ENCODE measurements at regions not wholly inside any gene's neighbourhood (a gene's known extent, or its start where the extent isn't known, plus 50 kb on each side); places are given as distances from the start of the nearest gene placed in this dataset.

- H3K9me3 ChIP-seq (ENCODE audit: low read depth, low read length), result no peaks in the 10 kb centered on the region
- no peak for DNase-seq (ENCODE audit: low read depth, low spot score)
- no peak overlapping the region for H3K27ac ChIP-seq
- no peak overlapping the region for H3K9ac ChIP-seq (ENCODE audit: insufficient read length)
- H3K36me3 ChIP-seq (ENCODE audit: insufficient read depth, low read length), result no peaks in the 10 kb centered on the region
- no peak overlapping the region for H3K4me3 ChIP-seq
- TF ChIP-seq FOXP2 (optimal IDR thresholded peaks at IDR 0.05; ENCODE audit: control extremely low read depth, extremely low read length, insufficient read depth) (no peak), POLR2AphosphoS5 (IDR thresholded peaks at IDR 0.05; ENCODE audit: borderline replicate concordance, low read depth, low read length) (no peak), EZH2 (IDR thresholded peaks at IDR 0.05) (no peak)
Observed at GRCh38 chr6:22435151-22435550, 134.2 kb upstream of the HDGFL1 start.

- Histone ChIP-seq H3K9ac (ENCODE audit: insufficient read length) (no peak overlapping the region), H3K36me3 (ENCODE audit: insufficient read depth, low read length) (no peaks in the 10 kb centered on the region), H3K9me3 (ENCODE audit: low read depth, low read length) (no peaks in the 10 kb centered on the region), H3K27ac (no peak overlapping the region), H3K4me3 (no peak overlapping the region)
- TF ChIP-seq FOXP2 (optimal IDR thresholded peaks at IDR 0.05; ENCODE audit: control extremely low read depth, extremely low read length, insufficient read depth) (no peak), POLR2AphosphoS5 (IDR thresholded peaks at IDR 0.05; ENCODE audit: borderline replicate concordance, low read depth, low read length) (no peak), EZH2 (IDR thresholded peaks at IDR 0.05) (no peak)
- DNase-seq (ENCODE audit: low read depth, low spot score), result no peak
Observed at GRCh38 chr6:22436134-22436533, 133.2 kb upstream of the HDGFL1 start.

DNA sequence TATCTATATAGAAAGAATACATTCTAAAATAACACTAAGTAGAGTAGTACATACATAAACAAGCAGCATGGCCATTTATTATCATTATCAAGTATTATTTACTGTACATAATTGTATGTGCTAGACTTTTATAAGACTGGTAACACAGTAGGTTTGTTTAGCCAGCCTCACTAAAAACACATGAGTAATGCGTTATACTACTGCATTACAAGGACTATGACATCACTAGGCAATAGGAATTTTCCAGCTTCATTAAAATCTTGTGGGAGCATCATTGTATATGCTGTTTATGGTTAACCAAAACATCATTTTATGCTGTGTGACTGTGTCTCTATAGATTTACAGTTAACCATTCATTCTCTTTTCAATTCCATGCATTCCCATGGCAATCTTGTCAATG is 131.7 kb upstream of the HDGFL1 start:
- Histone ChIP-seq H3K9ac (ENCODE audit: insufficient read length) (no peak overlapping the region), H3K36me3 (ENCODE audit: insufficient read depth, low read length) (no peaks in the 10 kb centered on the region), H3K9me3 (ENCODE audit: low read depth, low read length) (no peaks in the 10 kb centered on the region), H3K27ac (no peak overlapping the region), H3K4me3 (no peak overlapping the region)
- no peak for DNase-seq (ENCODE audit: low read depth, low spot score)
- TF ChIP-seq FOXP2 (optimal IDR thresholded peaks at IDR 0.05; ENCODE audit: control extremely low read depth, extremely low read length, insufficient read depth) (no peak), EZH2 (IDR thresholded peaks at IDR 0.05) (no peak), POLR2AphosphoS5 (IDR thresholded peaks at IDR 0.05; ENCODE audit: borderline replicate concordance, low read depth, low read length) (no peak)

- Histone ChIP-seq H3K36me3 (ENCODE audit: insufficient read depth, low read length) (no peaks in the 10 kb centered on the region), H3K27ac (no peak overlapping the region), H3K4me3 (no peak overlapping the region), H3K9ac (ENCODE audit: insufficient read length) (no peak overlapping the region), H3K9me3 (ENCODE audit: low read depth, low read length) (no peaks in the 10 kb centered on the region)
- DNase-seq (ENCODE audit: low read depth, low spot score), result no peak
- TF ChIP-seq EZH2 (IDR thresholded peaks at IDR 0.05) (no peak), POLR2AphosphoS5 (IDR thresholded peaks at IDR 0.05; ENCODE audit: borderline replicate concordance, low read depth, low read length) (no peak), FOXP2 (optimal IDR thresholded peaks at IDR 0.05; ENCODE audit: control extremely low read depth, extremely low read length, insufficient read depth) (no peak)
Observed at GRCh38 chr6:22442826-22443225, 126.5 kb upstream of the HDGFL1 start.

DNA sequence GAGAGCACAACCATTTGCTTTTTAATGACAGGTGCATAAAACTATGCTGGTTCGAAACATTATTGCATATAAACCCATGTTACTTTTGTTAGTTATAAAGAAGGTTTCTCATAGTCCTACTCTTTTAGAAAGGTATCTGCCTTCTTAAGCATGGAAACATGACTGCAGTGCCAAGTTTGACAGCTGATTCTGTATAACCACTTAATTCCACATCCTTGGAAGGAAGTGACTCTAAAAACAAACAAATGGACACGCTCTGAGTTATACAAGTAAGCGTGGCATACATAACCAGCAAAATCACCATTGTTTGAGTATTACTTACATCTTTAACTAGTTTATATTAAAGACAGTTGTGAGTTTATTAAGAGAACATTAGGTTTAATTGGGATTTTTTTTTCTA is 125.0 kb upstream of the HDGFL1 start:
- H3K36me3 ChIP-seq (ENCODE audit: insufficient read depth, low read length), result no peaks in the 10 kb centered on the region
- H3K9me3 ChIP-seq (ENCODE audit: low read depth, low read length), result no peaks in the 10 kb centered on the region
- no peak overlapping the region for H3K9ac ChIP-seq (ENCODE audit: insufficient read length)
- TF ChIP-seq EZH2 (IDR thresholded peaks at IDR 0.05), result no peak
- no peak for TF ChIP-seq FOXP2 (optimal IDR thresholded peaks at IDR 0.05; ENCODE audit: control extremely low read depth, extremely low read length, insufficient read depth)
- no peak for TF ChIP-seq POLR2AphosphoS5 (IDR thresholded peaks at IDR 0.05; ENCODE audit: borderline replicate concordance, low read depth, low read length)
- DNase-seq (ENCODE audit: low read depth, low spot score), result no peak
- no peak overlapping the region for H3K27ac ChIP-seq
- no peak overlapping the region for H3K4me3 ChIP-seq

DNA sequence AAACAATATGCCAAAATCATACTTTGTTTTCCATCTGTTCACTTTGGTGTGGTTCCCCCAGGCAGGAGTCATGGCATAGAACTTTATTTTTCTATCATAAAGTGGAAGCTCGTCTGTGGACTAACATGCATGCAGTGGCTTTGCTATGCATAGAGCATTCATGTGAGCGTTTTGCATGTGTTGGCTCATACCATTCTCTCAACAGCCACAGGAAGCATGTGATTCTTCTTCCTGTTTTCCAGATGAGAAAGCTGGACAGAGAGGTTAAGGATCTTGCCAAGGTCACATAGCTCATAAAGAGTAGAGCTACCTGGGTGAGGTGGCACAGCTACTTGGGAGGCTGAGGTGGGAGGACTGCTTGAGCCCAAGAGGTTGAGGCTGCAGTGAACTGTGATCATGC is 123.4 kb upstream of the HDGFL1 start:
- Histone ChIP-seq H3K9ac (ENCODE audit: insufficient read length) (no peak overlapping the region), H3K9me3 (ENCODE audit: low read depth, low read length) (no peaks in the 10 kb centered on the region), H3K27ac (no peak overlapping the region), H3K36me3 (ENCODE audit: insufficient read depth, low read length) (no peaks in the 10 kb centered on the region), H3K4me3 (no peak overlapping the region)
- no peak for TF ChIP-seq POLR2AphosphoS5 (IDR thresholded peaks at IDR 0.05; ENCODE audit: borderline replicate concordance, low read depth, low read length)
- TF ChIP-seq EZH2 (IDR thresholded peaks at IDR 0.05), result no peak
- no peak for DNase-seq (ENCODE audit: low read depth, low spot score)

GRCh38 chr6:22447249-22448196 is 121.8 kb upstream of the HDGFL1 start:
- no peak overlapping the region for H3K27ac ChIP-seq

GRCh38 chr6:22448291-22448711 is 121.1 kb upstream of the HDGFL1 start:
- no peak for DNase-seq (ENCODE audit: low read depth, low spot score)
- TF ChIP-seq FOXP2 (optimal IDR thresholded peaks at IDR 0.05; ENCODE audit: control extremely low read depth, extremely low read length, insufficient read depth) (no peak), EZH2 (IDR thresholded peaks at IDR 0.05) (no peak), POLR2AphosphoS5 (IDR thresholded peaks at IDR 0.05; ENCODE audit: borderline replicate concordance, low read depth, low read length) (no peak)
- no peaks in the 10 kb centered on the region for H3K9me3 ChIP-seq (ENCODE audit: low read depth, low read length)
- H3K27ac ChIP-seq, result no peak overlapping the region
- no peaks in the 10 kb centered on the region for H3K36me3 ChIP-seq (ENCODE audit: insufficient read depth, low read length)
- H3K4me3 ChIP-seq, result no peak overlapping the region
- no peak overlapping the region for H3K9ac ChIP-seq (ENCODE audit: insufficient read length)

More at GRCh38 chr6:22447249-22448196, 121.8 kb upstream of the HDGFL1 start:
- TF ChIP-seq FOXP2 (optimal IDR thresholded peaks at IDR 0.05; ENCODE audit: control extremely low read depth, extremely low read length, insufficient read depth) (no peak), POLR2AphosphoS5 (IDR thresholded peaks at IDR 0.05; ENCODE audit: borderline replicate concordance, low read depth, low read length) (no peak), EZH2 (IDR thresholded peaks at IDR 0.05) (no peak)
- Histone ChIP-seq H3K36me3 (ENCODE audit: insufficient read depth, low read length) (no peaks in the 10 kb centered on the region), H3K9me3 (ENCODE audit: low read depth, low read length) (no peaks in the 10 kb centered on the region), H3K4me3 (no peak overlapping the region), H3K9ac (ENCODE audit: insufficient read length) (no peak overlapping the region)
- DNase-seq (ENCODE audit: low read depth, low spot score), result no peak

Measured in SK-N-MC (cell line).